HepG2 (cell line): ENCODE measurements at regions not wholly inside any gene's neighbourhood (a gene's known extent, or its start where the extent isn't known, plus 50 kb on each side); places are given as distances from the start of the nearest gene placed in this dataset.

ENCODE experiments used
- ATAC-seq: fragments of 200-7000 bp; cut with Tn5 transposase; 3 replicates; pipeline ENCODE4 v1.9.1; 2020; ENCODE audit warnings: mild to moderate bottlenecking, moderate library complexity
- BruUV-seq: library from RNA; stranded (reverse); fragments of 400-500 nt; replicated peaks from 2 replicates; lab custom pipeline; 2021; lab: Mats Ljungman, UMichigan
- CTCF ChIA-PET: fragments of 300-600 bp; formaldehyde crosslinking; extraction: SDS; loops from one replicate; lab custom pipeline; 2021; ENCODE audit warnings: low total read pairs, inconsistent platforms, low intra/inter-chr PET ratio; lab: Yijun Ruan, JAX
- POLR2A ChIA-PET: fragments of 350-600 bp; sonication (Branson Sonifier 250); formaldehyde crosslinking; loops from one replicate; lab custom pipeline; 2020; ENCODE audit warnings: antibody characterized with exemption, inconsistent platforms; lab: Yijun Ruan, JAX
- DNase-seq: peaks from one replicate; pipeline ENCODE4 v3.0.0-alpha.2; 2015; ENCODE audit warnings: low spot score
- FAIRE-seq: peaks from 3 replicates; lab custom pipeline; 2011; peaks lifted over from hg19 to GRCh38; lab: Jason Lieb, UNC
- H2AFZ ChIP-seq: one replicate; pipeline ENCODE4 v1.6.1; 2011; ENCODE audit warnings: low read length, inconsistent platforms
- H3K27ac ChIP-seq: fragments of 300-600 bp; 3 replicates; pipeline ENCODE4 v1.8.0; 2011; ENCODE audit warnings: mixed run types, mild to moderate bottlenecking, mixed read lengths, low read length, inconsistent platforms; ENCODE audit not compliant: insufficient read depth; ENCODE audit errors: extremely low read length
- H3K27me3 ChIP-seq, 2 experiments: fragments of 200-600 bp in 1 of 2; 2 replicates in 1 of 2; 3 replicates in 1 of 2; pipeline versions ENCODE4 v1.6.0 to v1.8.0; 2011; ENCODE audit warnings: low read length in 2 of 2, mild to moderate bottlenecking in 2 of 2, moderate library complexity in 2 of 2, inconsistent platforms in 1 of 2; ENCODE audit not compliant: insufficient read depth in 2 of 2, control insufficient read depth in 1 of 2
- H3K36me3 ChIP-seq, 2 experiments: fragments of 200-600 bp in 1 of 2; replicated peaks in 1 of 2; 2 replicates in 1 of 2; 3 replicates in 1 of 2; pipeline versions ENCODE4 v1.5.1 to v1.8.0; 2011; ENCODE audit warnings: low read length in 2 of 2, inconsistent platforms in 1 of 2; ENCODE audit not compliant: insufficient read depth in 2 of 2, control insufficient read depth in 1 of 2
- H3K4me1 ChIP-seq: 2 replicates; pipeline ENCODE4 v1.5.1; 2012; ENCODE audit warnings: low read length, inconsistent platforms; ENCODE audit not compliant: insufficient read depth
- H3K4me2 ChIP-seq: 2 replicates; pipeline ENCODE4 v1.6.0; 2011; ENCODE audit warnings: low read depth, low read length, inconsistent platforms
- H3K4me3 ChIP-seq, 3 experiments: fragments of 200-600 bp in 1 of 3; sonication (generic), shearing (Covaris generic) in 1 of 3; replicated peaks in 1 of 3; 2 replicates each; pipeline ENCODE4 v1.5.1; 2011 to 2016; ENCODE audit warnings: low read length in 3 of 3, inconsistent platforms in 2 of 3, low read depth in 2 of 3, mild to moderate bottlenecking in 2 of 3, control low read depth in 1 of 3, mixed read lengths in 1 of 3; ENCODE audit not compliant: insufficient read depth in 1 of 3
- H3K79me2 ChIP-seq: one replicate; pipeline ENCODE4 v1.6.1; 2011; ENCODE audit warnings: low read length, inconsistent platforms; ENCODE audit not compliant: insufficient read depth
- H3K9ac ChIP-seq: 2 replicates; pipeline ENCODE4 v1.6.0; 2011; ENCODE audit warnings: mild to moderate bottlenecking, low read depth, low read length, inconsistent platforms; ENCODE audit not compliant: insufficient read depth
- H3K9me3 ChIP-seq: 2 replicates; pipeline ENCODE4 v1.5.1; 2012; ENCODE audit warnings: mild to moderate bottlenecking, low read length
- H4K20me1 ChIP-seq: 2 replicates; pipeline ENCODE4 v1.6.0; 2011; ENCODE audit warnings: inconsistent platforms, mild to moderate bottlenecking, low read length, moderate library complexity; ENCODE audit not compliant: insufficient read depth
- BCLAF1 ChIP-seq: fragments of 450-650 bp; IDR thresholded peaks from 2 replicates; pipeline ENCODE4 v1.6.1; 2017; ENCODE audit warnings: mild to moderate bottlenecking
- EEA1 ChIP-seq: sonication (generic); formaldehyde crosslinking; IDR thresholded peaks from 2 replicates; pipeline ENCODE4 v1.5.1; 2020; ENCODE audit warnings: mild to moderate bottlenecking, missing genetic modification reagents, borderline replicate concordance
- FOSL2 ChIP-seq: sonication (generic); formaldehyde crosslinking; IDR thresholded peaks from 2 replicates; pipeline ENCODE4 v1.4.0; 2020; ENCODE audit warnings: missing genetic modification reagents
- HDAC6 ChIP-seq: fragments of 200-600 bp; sonication (generic); IDR thresholded peaks from 2 replicates; pipeline ENCODE4 v1.7.0; 2017; ENCODE audit warnings: mild to moderate bottlenecking, antibody characterized with exemption, low read length, low read depth
- KLF6 ChIP-seq: IDR thresholded peaks from 2 replicates; pipeline ENCODE4 v1.8.0; 2016; ENCODE audit warnings: missing biosample characterization, missing genetic modification reagents
- U2AF1 ChIP-seq: fragments of 200-400 bp; formaldehyde crosslinking; optimal IDR thresholded peaks from 2 replicates; pipeline ENCODE3; 2017; ENCODE audit warnings: mild to moderate bottlenecking, low read depth, low read length
- ZFP1 ChIP-seq: IDR thresholded peaks from 2 replicates; pipeline ENCODE4 v1.6.1; 2016
- ZFP91 ChIP-seq: sonication (generic); formaldehyde crosslinking; IDR thresholded peaks from 2 replicates; pipeline ENCODE4 v1.9.0; 2022; ENCODE audit warnings: missing genetic modification reagents, mild to moderate bottlenecking, borderline replicate concordance
- ZNF264 ChIP-seq: sonication (generic); formaldehyde crosslinking; IDR thresholded peaks from 2 replicates; pipeline ENCODE4 v1.4.0; 2020; ENCODE audit warnings: missing genetic modification reagents
- ZNF282 ChIP-seq: fragments of 450-650 bp; IDR thresholded peaks from 2 replicates; pipeline ENCODE4 v1.6.1; 2018; ENCODE audit not compliant: partially characterized antibody
- ZNF670 ChIP-seq: sonication (generic); formaldehyde crosslinking; IDR thresholded peaks from 2 replicates; pipeline ENCODE4 v1.8.0; 2022; ENCODE audit warnings: mild to moderate bottlenecking, missing genetic modification reagents, borderline replicate concordance
- ZNF672 ChIP-seq: sonication (generic); formaldehyde crosslinking; IDR thresholded peaks from 2 replicates; pipeline ENCODE4 v1.8.1; 2022; ENCODE audit warnings: missing genetic modification reagents
- ZNF703 ChIP-seq: sonication (generic); formaldehyde crosslinking; IDR thresholded peaks from 2 replicates; pipeline ENCODE4 v1.5.1; 2020; ENCODE audit warnings: missing genetic modification reagents, mild to moderate bottlenecking, moderate library complexity, borderline replicate concordance
- ZNF781 ChIP-seq: sonication (generic); formaldehyde crosslinking; IDR thresholded peaks from 2 replicates; pipeline ENCODE4 v1.5.1; 2020; ENCODE audit warnings: borderline replicate concordance, mild to moderate bottlenecking, missing genetic modification reagents; ENCODE audit errors: not compliant biosample characterization
- WGBS: methylation state at CpG from one replicate; pipeline ENCODE4 v1.1.6; 2017; ENCODE audit warnings: low lambda C conversion rate; 5-methylcytosine and 5-hydroxymethylcytosine counted together
- in situ Hi-C: cut with HindIII; loops from 2 replicates; pipeline ENCODE4 v1.10.0; 2017; ENCODE audit warnings: low pct_unique_long_range_greater_than_20kb; ENCODE audit not compliant: extremely low pct_ligation_motif_present
- intact Hi-C: fragments of 100-400 bp; cut with micrococcal nuclease; formaldehyde crosslinking; loops from one replicate; pipeline ENCODE4 v1.10.0; 2022; ENCODE audit not compliant: unreplicated experiment
- TF ChIP-seq, protein P1 (sequence below): sonication (generic); formaldehyde crosslinking; IDR thresholded peaks from 2 replicates; pipeline ENCODE4 v1.4.0; 2020; ENCODE audit warnings: low read depth, missing genetic modification reagents

- Histone ChIP-seq H3K79me2 (no peaks in the 10 kb centered on the region), H3K27ac (no peak overlapping the region), H4K20me1 (no peaks in the 10 kb centered on the region), H3K9ac (no peak overlapping the region), H2AFZ (no peak overlapping the region), H3K27me3 (no peaks in the 10 kb centered on the region), H3K4me3 (no peak overlapping the region), H3K36me3 (no peaks in the 10 kb centered on the region), H3K4me2 (no peak overlapping the region), H3K9me3 (no peaks in the 10 kb centered on the region), H3K4me1 (no peaks in the 10 kb centered on the region)
- in situ Hi-C loops, result no loop called here
- no peak for ATAC-seq
- intact Hi-C loops, result no loop called here
- WGBS, result 3% methylated on average over 2 of the region's 2 CpGs
- TF ChIP-seq EEA1 (no peak), ZNF282 (no peak), FOSL2 (CRISPR knock-in tag) (no peak), ZNF264 (CRISPR knock-in tag) (no peak), HDAC6 (no peak), ZNF672 (CRISPR knock-in tag) (no peak), U2AF1 (no peak), BCLAF1 (no peak), ZFP1 (CRISPR knock-in tag) (no peak), ZNF703 (CRISPR knock-in tag) (no peak), KLF6 (no peak), ZNF781 (CRISPR knock-in tag) (no peak), ZFP91 (CRISPR knock-in tag) (no peak), ZNF670 (no peak)
- TF ChIP-seq, protein P1, sequence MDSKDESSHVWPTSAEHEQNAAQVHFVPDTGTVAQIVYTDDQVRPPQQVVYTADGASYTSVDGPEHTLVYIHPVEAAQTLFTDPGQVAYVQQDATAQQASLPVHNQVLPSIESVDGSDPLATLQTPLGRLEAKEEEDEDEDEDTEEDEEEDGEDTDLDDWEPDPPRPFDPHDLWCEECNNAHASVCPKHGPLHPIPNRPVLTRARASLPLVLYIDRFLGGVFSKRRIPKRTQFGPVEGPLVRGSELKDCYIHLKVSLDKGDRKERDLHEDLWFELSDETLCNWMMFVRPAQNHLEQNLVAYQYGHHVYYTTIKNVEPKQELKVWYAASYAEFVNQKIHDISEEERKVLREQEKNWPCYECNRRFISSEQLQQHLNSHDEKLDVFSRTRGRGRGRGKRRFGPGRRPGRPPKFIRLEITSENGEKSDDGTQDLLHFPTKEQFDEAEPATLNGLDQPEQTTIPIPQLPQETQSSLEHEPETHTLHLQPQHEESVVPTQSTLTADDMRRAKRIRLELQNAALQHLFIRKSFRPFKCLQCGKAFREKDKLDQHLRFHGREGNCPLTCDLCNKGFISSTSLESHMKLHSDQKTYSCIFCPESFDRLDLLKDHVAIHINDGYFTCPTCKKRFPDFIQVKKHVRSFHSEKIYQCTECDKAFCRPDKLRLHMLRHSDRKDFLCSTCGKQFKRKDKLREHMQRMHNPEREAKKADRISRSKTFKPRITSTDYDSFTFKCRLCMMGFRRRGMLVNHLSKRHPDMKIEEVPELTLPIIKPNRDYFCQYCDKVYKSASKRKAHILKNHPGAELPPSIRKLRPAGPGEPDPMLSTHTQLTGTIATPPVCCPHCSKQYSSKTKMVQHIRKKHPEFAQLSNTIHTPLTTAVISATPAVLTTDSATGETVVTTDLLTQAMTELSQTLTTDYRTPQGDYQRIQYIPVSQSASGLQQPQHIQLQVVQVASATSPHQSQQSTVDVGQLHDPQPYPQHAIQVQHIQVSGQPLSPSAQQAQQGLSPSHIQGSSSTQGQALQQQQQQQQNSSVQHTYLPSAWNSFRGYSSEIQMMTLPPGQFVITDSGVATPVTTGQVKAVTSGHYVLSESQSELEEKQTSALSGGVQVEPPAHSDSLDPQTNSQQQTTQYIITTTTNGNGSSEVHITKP, result no peak
- no peak for FAIRE-seq
- CTCF ChIA-PET, result no interaction called here
- BruUV-seq, result no TSS peak
- DNase-seq, result no peak
- POLR2A ChIA-PET, result no interaction called here
These were observed 524.5 kb upstream of the RGMB start for GRCh38 chr5:98248949-98249348.
